ENCODE measurements at regions not wholly inside any gene's neighbourhood (a gene's known extent, or its start where the extent isn't known, plus 50 kb on each side); places are given as distances from the start of the nearest gene placed in this dataset.
A peak's percentile ranks its signal among the peaks of the same experiment; 100 is the strongest.

DNA sequence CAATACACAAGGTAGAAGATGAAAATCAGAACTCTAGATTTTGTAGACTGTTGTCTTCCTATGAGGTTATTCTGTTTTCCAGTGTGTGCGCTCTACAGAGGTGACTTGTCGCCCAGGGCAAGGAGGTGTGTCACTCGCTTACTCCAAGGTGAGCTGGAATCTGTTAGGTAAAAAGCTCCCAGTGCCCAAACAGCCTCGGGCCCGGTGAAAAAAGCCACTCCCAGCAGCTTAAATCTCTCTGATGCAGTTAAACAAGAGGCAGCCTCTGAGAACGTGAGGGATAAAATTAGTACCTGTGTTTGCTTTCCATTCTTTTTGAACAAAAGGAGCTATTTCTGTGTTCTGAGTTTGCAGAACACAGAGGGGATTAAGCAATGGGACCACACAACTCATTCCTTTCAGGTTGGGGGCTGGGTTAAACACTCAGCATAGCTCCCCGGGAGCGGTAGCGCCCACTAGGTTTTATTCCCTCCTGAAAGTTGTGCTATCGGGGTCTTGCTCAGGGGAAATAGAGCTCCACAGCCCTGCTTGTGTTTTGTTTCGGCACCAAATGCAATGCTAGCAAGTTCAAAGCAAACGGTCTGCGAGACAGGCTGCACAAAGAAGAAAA lies 181.2 kb downstream of the FOXA2 start:
- TF ChIP-seq POLR2A (IDR thresholded peaks at IDR 0.05), result no peak
- TF ChIP-seq, protein P1, sequence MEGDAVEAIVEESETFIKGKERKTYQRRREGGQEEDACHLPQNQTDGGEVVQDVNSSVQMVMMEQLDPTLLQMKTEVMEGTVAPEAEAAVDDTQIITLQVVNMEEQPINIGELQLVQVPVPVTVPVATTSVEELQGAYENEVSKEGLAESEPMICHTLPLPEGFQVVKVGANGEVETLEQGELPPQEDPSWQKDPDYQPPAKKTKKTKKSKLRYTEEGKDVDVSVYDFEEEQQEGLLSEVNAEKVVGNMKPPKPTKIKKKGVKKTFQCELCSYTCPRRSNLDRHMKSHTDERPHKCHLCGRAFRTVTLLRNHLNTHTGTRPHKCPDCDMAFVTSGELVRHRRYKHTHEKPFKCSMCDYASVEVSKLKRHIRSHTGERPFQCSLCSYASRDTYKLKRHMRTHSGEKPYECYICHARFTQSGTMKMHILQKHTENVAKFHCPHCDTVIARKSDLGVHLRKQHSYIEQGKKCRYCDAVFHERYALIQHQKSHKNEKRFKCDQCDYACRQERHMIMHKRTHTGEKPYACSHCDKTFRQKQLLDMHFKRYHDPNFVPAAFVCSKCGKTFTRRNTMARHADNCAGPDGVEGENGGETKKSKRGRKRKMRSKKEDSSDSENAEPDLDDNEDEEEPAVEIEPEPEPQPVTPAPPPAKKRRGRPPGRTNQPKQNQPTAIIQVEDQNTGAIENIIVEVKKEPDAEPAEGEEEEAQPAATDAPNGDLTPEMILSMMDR (IDR thresholded peaks at IDR 0.05), result no peak
- TF ChIP-seq POLR2AphosphoS5 (IDR thresholded peaks at IDR 0.05), result no peak
- no peaks in the 10 kb centered on the region for H3K4me1 ChIP-seq
- H3K36me3 ChIP-seq, result no peaks in the 10 kb centered on the region
- DNase-seq (ENCODE audit: low spot score in 2 of 2), result no peak
- intact Hi-C loops (cut with DNase I; ENCODE audit: low total_unique reads), result no loop called here
- H3K9me3 ChIP-seq, result no peaks in the 10 kb centered on the region
- peaks cover 0 to 12% of the 10 kb centered on the region in 2 donors for H3K27me3 ChIP-seq
- H3K27ac ChIP-seq, result peak overlapping the region in 1 of 2 donors; percentile 4
- H3K4me3 ChIP-seq, result peak overlapping the region; percentile 21 to 55 (median 30)

DNA sequence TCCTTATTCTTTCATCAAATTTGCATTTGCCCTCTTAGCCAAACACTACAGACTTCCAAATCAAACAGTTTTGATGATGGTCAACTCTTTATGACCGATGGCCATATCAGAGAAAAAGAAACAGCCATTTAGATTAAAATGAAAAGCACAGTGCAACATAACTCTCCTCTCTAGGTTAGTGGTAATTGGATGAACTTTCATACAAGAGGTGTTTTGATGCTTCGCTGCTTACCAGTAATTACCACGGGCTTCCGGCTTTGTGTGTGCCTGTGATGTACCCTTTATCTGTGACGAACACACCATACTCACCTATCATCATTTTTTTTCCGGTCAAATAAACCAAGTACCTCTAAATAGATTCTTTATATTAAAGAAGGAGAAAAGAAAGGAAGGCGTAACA lies 181.8 kb downstream of the FOXA2 start:
- intact Hi-C loops (cut with DNase I; ENCODE audit: low total_unique reads), result no loop called here
- no peak for DNase-seq (ENCODE audit: low spot score in 2 of 2)
- Histone ChIP-seq H3K27me3 (peaks cover 0 to 14% of the 10 kb centered on the region in 2 donors), H3K36me3 (no peaks in the 10 kb centered on the region), H3K27ac (no peak overlapping the region), H3K9me3 (no peaks in the 10 kb centered on the region), H3K4me3 (no peak overlapping the region), H3K4me1 (no peaks in the 10 kb centered on the region)
- TF ChIP-seq POLR2A (IDR thresholded peaks at IDR 0.05), result no peak
- TF ChIP-seq, protein P1 (IDR thresholded peaks at IDR 0.05), result no peak
- TF ChIP-seq POLR2AphosphoS5 (IDR thresholded peaks at IDR 0.05), result no peak

DNA sequence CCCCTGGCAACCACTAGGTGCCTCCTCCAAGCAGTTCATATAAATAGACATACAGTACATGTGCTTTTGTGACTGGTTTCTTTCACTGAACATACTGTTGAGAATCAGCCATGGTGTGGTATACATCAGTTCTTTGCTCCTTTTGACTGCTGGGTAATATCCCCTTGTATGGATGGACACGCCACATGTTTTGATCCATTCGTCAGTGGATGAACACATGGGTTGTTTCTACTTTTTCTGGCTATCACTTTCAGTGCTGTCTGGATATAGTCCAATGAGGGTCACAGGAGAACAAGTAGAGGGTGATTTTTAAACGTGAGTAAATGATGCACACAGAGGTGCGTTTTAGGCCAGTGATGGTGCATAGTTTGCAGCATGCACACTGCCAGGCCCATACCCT lies 183.9 kb downstream of the FOXA2 start:
- Histone ChIP-seq H3K27me3 (peaks cover 0 to 14% of the 10 kb centered on the region in 2 donors), H3K4me1 (no peaks in the 10 kb centered on the region), H3K36me3 (no peaks in the 10 kb centered on the region), H3K27ac (no peak overlapping the region), H3K9me3 (no peaks in the 10 kb centered on the region), H3K4me3 (no peak overlapping the region)
- TF ChIP-seq POLR2AphosphoS5 (IDR thresholded peaks at IDR 0.05) (no peak), POLR2A (IDR thresholded peaks at IDR 0.05) (no peak)
- TF ChIP-seq, protein P1 (IDR thresholded peaks at IDR 0.05), result no peak
- DNase-seq (ENCODE audit: low spot score in 2 of 2), result no peak
- intact Hi-C loops (cut with DNase I; ENCODE audit: low total_unique reads), result no loop called here

DNA sequence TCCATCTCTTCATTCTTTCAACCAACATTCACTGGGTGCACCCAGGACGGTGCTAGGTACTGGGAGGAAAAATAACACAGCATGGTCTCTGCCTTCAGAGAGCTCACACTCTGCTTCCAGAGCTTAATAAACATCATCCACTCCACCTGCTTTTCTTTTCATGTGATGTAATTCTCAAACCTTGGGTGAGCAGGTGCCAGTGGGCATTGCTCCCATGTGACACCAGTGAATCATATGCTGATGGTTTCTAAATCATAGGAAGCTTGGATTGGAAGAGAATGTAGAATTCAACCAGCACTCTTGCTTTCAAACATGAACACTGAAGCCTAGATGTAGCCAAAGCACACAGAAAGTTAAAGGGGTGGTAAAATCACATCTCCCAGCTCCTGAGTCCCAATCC lies 189.8 kb downstream of the FOXA2 start:
- Histone ChIP-seq H3K27me3 (peaks cover 0 to 19% of the 10 kb centered on the region in 2 donors), H3K27ac (no peak overlapping the region), H3K9me3 (no peaks in the 10 kb centered on the region), H3K36me3 (no peaks in the 10 kb centered on the region), H3K4me3 (no peak overlapping the region), H3K4me1 (no peaks in the 10 kb centered on the region)
- TF ChIP-seq POLR2AphosphoS5 (IDR thresholded peaks at IDR 0.05) (no peak), POLR2A (IDR thresholded peaks at IDR 0.05) (no peak)
- TF ChIP-seq, protein P1 (IDR thresholded peaks at IDR 0.05), result no peak
- no peak for DNase-seq (ENCODE audit: low spot score in 2 of 2)
- intact Hi-C loops (cut with DNase I; ENCODE audit: low total_unique reads), result no loop called here

DNA sequence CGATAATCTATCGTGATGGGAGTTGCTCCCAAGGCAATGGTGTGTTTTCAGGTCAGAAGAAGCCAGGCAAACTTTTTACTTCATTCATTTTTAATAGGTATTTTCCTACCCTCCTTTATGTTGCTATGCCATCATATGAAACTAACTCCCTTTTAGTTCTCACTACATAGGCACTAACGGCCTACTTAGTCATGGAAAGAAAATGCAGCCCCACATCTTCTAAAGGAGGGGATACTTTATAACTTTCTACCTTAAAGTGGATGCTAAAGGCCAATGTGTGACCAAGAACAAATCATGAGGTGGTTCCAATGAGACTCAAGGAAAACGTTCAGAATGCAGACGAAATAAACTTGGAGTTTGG lies 193.8 kb downstream of the FOXA2 start:
- Histone ChIP-seq H3K9me3 (no peaks in the 10 kb centered on the region), H3K4me3 (no peak overlapping the region), H3K4me1 (no peaks in the 10 kb centered on the region), H3K27ac (no peak overlapping the region), H3K27me3 (peaks cover 0 to 19% of the 10 kb centered on the region in 2 donors), H3K36me3 (no peaks in the 10 kb centered on the region)
- TF ChIP-seq POLR2A (IDR thresholded peaks at IDR 0.05), result no peak
- TF ChIP-seq, protein P1 (IDR thresholded peaks at IDR 0.05), result no peak
- no peak for TF ChIP-seq POLR2AphosphoS5 (IDR thresholded peaks at IDR 0.05)
- no peak for DNase-seq (ENCODE audit: low spot score in 2 of 2)
- intact Hi-C loops (cut with DNase I; ENCODE audit: low total_unique reads), result no loop called here

All from breast epithelium (tissue), 4 donors.